Fibroblast of peridontal ligament (primary cell): ENCODE measurements at regions not wholly inside any gene's neighbourhood (a gene's known extent, or its start where the extent isn't known, plus 50 kb on each side); places are given as distances from the start of the nearest gene placed in this dataset.
"Not testable (repeated sequence)": the region's sequence is repeated elsewhere in the genome, so short reads cannot be mapped to it uniquely, and the experiment has no call there.

Experiments used
- DNase-seq: peaks from one replicate; pipeline ENCODE4 v3.0.0-alpha.2; 2010; ENCODE audit errors: extremely low read depth

DNA sequence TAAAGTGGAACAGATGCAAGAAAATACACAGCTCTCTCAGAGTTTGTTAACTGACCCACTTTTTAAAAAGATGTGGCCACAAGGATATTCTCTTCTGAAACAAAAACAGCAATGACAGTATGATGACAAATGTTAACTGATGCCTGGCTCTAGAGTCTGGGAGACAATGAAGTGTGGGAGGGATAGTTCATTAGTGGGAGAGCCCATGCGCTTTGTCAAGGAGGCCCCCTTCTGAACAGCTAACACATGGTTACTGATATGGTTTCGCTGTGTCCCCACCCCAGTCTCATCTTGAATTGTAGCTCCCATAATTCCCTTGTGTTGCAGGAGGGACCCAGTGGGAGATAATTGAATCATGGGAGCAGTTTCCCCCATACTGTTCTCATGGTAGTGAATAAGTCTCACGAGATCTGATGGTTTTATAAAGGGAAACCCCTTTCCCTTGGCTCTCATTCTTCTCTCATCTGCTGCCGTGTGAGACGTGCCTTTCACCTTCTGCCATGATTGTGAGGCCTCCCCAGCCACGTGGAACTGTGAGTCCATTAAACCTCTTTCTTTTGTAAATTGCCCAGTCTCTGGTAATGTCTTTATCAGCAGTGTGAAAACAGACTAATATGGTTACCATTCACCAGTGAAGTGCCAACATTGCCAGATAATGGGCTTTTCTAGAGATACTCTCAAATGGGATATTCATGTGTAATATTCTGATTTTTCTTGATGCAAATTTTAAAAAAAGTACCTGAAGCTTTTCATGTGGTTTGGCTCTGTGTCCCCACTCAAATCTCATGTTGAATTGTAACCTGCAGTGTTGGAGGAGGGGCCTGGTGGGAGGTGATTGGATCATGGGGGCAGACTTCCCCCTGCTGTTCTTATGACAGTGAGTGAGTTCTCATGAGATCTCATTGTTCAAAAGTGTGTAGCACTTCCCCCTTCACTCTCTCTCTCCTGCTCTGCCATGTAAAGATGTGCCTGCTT, 435.8 kb downstream of the SHISA9 start:
- DNase-seq = not testable (repeated sequence)

DNA sequence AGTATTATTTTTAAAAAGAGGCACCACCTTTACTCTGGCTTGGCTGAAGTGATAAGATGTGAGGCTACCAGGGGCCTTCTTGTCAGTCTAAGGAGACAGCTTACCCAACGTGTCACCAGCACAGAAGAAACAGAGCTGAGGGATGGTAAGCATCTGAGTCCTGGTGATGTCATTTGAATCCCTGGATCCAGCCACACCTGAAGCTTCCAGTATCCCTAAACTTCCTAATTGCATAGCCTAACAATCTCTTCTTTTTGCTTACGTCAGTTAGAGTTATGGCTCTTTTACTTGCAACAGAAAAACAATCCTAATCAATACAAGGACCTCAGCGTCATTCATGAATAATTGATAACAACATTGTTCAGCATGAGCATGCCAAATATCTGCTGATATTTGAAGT, 436.6 kb downstream of the SHISA9 start:
- no peak for DNase-seq

DNA sequence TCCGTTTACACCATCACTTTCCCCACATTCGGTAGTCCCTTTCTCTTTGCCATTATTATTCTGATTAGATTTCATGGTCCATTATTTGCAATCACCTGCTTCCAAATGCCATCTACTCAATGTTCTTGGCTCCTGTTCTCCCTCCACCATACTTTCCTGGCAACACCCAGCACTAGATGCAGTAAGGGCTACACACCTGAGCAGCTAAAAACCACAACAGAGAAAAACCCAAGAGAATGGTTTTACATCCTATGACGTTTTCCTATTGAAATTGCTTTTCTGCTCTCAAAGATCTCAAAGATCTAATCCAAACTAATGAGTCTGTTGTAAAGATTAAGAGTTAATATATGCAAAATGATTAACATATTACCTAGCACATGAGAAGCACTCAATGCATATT, 441.3 kb downstream of the SHISA9 start:
- no peak for DNase-seq

DNA sequence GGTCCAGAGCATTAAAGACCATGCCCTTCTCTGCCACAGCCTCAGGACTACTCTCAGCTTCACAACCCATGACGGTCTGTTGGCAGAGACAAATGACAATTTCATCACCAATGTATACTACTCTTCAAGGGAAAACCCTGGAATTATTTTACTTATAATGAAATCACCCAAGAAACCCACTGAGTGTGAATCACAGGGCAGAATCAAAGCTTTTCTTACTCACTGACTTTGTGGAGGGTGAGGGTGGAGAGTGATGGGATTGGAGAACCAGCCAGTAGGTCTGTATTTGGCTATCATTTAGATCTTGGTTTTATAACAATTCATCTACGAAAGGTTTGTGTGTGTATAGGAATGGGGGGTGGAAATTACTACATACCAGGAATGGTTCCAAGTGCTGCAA, 442.6 kb downstream of the SHISA9 start:
- no peak for DNase-seq

DNA sequence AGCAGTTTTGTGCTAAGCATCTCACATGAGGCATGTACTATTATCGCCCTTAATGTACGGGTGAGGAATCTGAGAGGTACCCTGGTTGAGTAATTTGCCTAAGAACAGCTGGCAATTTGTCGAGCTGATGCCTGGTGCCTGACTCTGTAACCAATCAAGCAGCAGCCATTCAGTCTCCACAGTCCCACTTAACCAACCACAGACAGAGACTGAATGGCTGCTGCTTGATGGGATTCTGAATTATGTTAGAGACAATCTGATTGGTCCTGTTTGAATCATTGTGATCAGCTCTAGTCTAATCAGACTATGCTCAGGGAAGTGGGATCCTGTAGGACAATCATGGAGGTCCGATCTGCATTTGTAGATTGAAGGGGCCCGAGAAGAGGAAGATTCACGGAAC, 447.0 kb downstream of the SHISA9 start:
- DNase-seq = no peak

DNA sequence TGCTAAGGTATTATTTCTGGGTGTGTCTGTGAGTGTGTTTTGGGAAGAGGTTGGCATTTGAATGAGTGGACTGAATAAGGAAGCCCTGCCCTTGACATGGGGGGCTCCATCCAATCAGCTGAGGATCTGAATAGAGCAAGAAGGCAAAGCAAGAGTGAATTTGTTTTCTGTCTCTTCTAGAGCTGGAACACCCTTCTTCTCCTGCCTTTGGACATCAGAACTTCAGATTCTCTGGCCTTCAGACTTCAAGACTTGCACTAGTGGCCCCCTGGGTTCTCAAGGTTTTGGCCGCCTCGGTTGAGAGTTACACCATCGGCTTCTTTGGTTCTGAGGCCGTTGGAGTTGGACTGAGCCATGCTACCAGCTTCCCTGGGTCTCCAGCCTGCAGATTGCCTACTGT, 448.6 kb downstream of the SHISA9 start:
- no peak for DNase-seq

DNA sequence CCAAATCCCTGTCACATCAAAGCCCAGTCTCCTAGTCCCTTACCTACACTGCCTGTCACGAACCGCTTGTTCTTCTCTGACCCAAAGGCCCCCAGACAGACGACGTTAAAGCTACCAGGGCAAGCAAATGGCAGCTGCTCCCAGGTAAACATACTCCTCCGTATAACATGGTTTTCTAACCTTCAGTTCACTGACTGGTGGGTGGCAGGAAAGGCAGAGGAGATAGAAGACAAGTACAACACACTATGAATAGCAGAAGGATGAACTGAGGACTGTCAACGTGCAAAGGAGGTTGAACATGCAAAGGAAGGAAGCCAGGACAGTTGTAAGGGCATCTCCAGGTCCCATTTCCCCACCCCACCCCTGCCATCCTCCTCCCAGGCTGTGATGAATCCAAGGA, 449.8 kb downstream of the SHISA9 start:
- DNase-seq = no peak

DNA sequence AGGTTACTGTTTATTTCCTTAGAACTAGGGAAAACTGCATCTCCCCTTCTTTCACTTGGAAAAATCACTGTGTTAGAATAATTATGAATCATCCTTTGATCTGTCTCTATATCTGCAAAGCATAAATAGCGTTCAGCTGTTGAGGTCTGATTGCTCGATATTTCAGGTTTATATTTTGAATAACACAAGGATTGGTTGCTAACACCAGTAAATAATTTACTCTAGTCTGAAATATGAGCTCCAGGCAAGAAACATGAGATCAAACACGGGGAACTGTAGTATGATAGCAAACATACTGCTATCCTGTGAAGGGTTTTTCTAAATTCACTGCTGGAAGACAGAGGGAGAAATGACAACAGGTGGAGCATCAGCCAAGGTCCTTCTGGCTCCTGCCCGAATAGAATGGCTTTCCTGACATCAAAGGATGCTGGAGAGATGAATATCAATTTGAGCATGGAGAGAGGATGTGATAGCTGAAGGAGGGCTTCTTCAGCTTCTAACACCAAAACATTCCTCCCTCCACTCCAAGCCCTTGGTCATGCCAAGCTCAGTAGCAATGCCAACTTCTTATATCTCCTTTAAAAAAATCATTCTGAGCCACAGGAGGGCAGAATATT, 450.3 kb downstream of the SHISA9 start:
- DNase-seq = no peak

DNA sequence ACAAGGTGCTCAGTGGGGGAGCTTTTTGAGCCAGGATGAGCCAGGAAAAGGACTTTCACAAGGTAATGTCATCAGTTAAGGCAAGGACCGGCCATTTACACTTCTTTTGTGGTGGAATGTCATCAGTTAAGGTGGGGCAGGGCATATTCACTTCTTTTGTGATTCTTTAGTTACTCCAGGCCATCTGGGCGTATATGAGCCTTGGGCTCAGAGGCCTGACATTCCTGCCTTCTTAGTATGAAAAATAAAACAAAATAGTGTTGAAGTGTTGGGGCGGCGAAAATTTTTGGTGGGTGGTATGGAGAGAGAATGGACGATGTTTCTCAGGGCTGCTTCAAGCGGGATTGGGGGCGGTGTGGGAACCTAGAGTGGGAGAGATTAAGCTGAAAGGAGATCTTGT, 451.4 kb downstream of the SHISA9 start:
- not testable (repeated sequence) for DNase-seq

DNA sequence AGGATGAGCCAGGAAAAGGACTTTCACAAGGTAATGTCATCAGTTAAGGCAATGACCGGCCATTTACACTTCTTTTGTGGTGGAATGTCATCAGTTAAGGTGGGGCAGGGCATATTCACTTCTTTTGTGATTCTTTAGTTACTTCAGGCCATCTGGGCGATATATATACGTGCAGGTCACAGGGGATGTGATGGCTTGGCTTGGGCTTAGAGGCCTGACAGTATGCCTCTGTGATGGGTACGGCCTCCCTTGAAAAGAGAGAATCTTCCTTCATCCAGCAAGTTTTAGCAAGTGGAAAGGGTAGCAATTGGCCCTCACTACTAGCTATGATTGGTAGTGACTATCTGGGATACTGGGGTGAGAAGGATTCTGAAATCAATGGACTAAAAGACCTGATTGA, 456.4 kb downstream of the SHISA9 start:
- not testable (repeated sequence) for DNase-seq

DNA sequence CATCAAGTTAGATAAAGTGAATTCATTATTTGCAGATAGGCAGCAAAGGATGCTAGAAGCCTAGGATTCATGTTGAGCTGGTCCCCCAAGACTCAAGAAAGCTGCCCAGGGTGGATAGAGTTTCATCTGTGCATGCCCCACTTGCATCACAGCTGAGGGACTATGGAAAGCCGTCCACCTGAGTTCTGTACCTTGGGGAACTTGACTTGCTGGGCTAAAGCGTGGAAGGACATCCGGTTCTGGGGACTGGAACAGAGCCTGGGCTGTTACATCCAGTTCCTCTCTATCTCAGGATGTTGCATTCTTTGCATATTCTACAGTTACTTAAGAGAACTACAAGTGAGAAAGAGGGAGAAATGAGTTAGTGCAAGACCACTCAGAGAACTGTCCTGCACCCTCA, 458.4 kb downstream of the SHISA9 start:
- DNase-seq = no peak

DNA sequence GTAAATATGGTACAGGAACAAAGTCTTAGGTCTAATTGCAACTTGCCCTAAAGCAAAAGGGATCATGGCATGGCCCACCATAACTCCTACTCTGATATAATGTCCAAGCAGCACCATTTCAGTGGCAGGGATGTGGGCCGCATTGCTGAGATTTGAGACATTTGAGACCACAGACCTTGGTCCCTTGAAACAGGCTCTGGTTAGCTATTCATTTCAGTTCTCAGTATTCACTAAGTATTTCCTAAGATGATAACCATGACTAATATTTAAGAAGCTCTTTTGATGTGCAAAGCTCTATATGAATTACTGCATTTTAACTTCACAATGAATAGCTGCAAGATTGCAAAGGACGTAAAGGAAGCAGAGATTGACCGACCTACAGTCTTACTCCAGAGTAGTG, 471.0 kb downstream of the SHISA9 start:
- no peak for DNase-seq

DNA sequence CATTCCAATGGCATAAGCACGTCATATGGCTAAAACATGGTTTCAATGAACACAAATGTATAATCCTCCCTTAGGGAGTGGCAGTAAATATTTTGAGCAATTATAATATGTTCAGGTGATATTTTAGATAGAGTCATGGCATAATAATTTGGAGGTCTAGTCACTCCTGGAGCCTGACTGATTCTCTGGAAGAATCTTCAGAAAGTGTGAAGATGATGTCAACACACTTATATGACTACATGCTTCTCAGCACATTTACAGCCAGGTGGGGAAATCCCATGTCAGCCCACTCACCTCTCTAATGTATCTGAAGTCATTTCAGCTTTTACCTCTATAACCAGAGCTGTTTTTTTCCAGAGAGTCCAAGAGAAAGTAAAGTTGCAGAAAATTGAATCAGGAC, 474.8 kb downstream of the SHISA9 start:
- no peak for DNase-seq

DNA sequence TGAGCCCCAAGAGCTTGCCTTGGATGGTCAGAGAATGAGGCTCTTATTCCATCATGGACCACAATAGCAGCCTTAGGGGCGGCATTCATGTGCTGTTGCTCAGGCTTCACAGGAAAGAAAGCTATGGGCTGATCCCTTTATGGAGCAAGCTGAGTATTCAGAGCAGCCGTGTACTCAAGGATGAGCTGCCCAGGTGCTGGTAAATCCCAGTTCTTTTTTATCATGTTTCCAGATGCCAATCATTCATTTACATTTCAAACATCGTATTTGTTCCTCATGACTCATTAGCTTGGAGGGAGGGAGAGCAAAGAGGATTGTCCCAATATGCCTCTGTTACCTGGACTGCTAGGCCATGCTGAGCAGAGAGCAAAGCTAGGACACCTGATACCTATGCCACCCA, 475.7 kb downstream of the SHISA9 start:
- DNase-seq = no peak

DNA sequence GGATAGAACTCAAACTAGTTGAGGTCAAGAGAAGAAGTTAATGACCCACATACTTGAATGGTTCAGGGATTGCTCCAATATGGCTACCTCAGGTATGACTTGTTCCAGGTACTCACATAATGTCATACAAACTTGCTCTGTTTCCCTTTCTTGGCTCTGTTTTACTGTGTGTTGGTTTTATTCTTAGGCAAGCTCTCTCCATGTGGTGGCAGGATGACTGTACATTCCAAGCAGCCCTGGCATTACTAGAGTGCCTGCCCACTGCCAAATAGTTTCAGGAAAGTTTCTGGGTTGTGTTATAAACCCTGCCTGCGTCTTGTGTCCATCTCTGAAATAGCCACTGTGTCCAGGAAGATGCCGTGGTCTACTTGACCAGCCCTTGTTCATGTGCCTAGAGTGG, 476.8 kb downstream of the SHISA9 start:
- DNase-seq = no peak

DNA sequence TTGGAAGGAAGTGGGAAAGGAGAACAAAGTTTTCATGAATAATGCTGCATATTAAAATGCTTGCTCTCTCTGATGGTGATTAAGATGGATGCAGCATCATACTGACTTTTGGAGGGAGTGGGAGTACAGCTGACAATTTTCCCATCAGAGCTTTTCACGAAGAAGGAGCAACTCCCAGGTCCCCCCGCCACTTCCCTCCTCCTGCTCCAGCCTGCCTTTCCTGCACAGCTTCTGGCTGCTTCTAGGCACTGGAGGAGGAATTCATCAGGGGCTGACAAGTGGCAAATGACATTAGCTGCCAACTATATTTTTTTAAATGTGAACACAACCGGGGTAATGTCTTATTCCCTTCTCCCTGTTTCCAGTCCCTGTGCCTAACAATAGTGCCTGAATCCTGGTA, 477.9 kb downstream of the SHISA9 start:
- DNase-seq = no peak

DNA sequence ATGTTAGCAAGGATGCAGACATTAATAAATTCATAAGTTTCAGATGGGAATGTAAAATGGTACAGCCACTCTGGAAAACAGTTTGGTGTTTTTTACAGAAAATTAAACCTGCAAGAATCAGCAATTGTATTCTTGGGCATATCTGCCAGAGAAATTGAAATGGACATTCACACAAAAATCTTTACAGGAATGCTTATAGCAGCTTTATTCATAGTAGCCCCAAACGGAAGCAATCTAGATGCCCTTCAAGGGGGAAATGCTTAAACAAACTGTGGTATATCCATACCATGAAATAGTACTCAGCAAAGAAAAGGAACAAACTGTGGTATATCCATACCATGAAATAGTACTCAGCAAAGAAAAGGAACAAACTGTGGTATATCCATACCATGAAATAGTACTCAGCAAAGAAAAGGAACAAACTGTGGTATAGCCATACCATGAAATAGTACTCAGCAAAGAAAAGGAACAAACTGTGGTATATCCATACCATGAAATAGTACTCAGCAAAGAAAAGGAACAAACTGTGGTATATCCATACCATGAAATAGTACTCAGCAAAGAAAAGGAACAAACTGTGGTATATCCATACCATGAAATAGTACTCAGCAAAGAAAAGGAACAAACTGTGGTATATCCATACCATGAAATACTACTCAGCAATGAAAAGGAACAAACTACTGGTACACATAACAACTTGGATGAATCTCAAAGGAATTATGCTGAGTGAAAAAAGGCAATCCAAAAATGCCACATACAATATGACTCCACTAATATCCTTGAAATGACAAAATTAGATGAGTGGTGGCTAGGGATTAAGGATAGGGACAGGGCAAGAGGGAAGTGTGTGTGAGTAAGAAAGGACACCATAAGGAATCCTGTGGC, 484.0 kb downstream of the SHISA9 start:
- not testable (repeated sequence) for DNase-seq

DNA sequence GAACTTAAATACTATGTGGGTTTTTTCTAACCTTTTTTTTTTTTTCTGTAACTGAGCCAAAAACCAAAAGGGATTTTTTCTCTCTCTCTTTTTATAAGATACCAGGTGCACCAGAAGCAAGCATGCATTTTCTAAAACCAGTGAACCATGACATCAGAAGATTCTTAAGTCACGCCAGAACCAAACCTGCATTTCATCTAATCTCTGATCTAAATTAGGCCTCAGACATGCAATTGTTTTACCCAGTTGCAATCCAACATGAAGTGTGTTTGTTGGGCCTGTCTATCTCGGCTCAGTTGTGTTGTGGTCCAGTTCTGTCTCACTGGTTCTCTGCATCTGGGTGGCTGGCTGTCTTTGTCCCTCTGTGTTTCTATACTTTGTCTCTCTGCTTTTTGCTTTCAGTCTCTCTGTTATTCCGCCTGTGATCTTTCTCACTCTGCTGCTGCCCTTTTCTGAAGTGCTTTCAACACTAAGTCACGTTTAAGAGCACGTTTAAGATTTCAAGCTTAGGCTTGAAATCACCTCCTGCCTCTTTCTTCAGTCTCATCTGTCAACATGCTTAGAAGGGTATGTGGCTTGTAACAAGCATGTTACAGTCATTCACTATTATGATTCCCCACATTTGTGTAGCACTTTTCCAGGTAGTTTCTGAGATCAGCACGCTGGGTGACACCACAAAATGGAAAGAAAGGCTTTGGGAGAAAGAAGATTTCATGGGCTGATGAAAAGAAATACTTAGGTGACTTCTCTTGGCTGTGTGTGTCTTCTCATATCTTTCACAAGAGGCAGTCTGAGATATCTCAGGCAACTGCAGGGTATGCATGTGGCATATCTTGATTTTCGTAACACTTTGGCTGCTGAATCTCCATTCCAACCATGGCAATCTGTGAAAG, 488.9 kb downstream of the SHISA9 start:
- DNase-seq = no peak

DNA sequence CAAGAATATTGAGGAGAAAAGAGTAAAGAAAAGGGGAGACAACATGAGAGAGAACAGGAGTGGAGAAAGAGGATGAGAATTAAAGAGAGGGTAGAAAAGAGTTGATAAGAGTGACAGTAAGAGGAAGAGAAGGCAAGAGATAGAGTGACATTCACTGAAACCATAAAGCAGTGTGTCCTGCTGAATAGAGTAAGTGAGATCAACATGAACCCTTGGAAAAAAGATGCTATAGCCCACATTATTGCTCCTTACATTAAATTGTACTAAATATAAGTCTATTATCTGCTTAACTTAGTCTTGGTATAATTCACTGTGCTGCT, 489.5 kb downstream of the SHISA9 start:
- no peak for DNase-seq

DNA sequence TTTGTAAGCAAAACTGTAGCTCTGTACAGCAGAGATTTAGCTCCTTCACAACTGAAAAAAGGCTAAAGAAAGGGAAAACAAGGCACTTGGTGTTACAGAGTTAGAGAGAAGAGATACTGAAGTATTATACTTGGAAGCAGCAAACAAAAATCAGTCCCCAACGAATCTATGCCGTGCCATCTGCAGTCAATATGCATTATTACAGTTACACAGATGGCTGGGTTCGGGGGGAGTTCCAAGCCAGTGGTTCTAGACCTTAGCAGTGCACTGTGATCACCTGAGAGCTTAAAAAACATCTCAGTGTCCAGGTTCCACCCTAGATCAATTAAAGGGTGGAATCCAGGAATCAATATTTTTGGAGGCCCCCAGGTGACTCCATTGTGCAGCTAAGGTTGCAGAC, 489.9 kb downstream of the SHISA9 start:
- no peak for DNase-seq

DNA sequence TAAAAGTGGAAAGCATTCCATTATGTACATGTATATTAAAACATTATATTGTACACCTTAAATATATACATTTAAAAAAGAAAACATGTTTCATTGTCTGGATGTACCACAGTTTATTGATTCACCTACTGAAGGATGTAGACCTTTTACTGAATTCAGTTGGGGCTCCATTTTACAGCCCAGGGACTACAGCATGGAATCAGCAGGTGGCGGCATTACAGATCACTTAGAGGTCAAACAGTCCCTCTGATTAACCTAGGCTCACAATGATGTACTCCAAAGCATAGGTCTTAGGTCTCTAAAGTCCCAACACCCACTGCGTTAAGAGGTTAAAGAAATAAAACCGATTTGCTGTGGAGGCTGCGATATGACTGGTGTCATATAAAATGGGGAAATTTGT, 490.9 kb downstream of the SHISA9 start:
- DNase-seq = no peak
